KG1 (cell line): ENCODE measurements at regions not wholly inside any gene's neighbourhood (a gene's known extent, or its start where the extent isn't known, plus 50 kb on each side); places are given as distances from the start of the nearest gene placed in this dataset.

Experiments used
- DNase-seq: peaks from one replicate; lab custom pipeline; 2025; lab: John Stamatoyannopoulos, UW

DNA sequence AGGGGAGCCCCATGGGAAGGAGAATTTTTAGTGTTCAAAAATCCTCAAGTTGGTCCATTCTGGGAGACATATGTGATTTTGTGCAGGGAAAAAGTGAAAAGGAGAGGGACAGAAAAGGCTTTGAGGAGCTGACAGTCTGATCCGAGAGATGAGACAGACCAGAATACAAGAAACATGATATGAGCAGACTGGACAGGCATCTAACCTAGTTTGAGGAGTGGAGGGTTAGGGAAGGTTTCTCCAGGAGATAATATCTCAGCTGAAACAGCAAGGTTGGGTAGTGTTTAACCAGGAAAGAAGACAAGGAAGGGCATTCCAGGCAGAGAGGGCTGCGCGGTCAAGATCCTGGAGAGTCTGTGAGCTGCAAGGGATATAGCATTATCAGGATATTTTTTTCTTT is 101.4 kb upstream of the NCAM1 start:
- DNase-seq = no peak

DNA sequence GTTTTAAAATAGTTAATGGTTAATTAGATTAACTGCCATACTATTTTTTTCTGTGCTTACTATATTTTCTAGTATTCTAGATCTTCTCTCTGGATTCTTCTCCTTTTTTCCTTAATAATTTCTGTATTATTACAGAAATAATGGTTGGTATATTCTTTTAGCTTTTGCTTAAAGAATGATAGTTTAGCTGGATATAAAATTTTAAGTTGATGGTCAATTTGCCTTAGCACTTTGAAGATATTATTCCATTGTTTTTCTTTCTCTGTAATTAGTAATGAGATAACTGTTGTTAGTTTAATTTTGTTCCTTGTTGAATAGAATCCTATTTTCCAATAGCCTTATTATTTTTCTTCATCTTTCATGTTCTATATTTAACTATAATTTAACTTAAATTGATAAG is 99.9 kb upstream of the NCAM1 start:
- DNase-seq = no peak

DNA sequence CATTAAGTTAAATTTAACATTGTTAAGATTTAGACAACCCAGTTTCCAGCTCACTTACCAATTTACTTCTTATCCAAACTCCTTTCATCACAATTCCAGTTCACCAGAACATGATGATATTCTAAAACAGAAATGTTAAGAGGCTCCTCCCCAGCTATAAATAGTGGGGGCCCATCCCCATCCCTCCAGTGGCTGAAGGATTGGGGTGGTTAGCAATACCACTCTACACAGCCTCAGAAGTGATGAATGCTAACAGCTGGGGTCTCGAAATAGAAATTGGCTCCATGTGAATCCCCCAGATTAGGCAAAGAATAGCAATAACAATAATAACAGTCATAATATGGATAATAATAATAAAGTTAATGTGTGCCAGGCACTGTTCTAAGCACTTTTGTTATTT is 97.9 kb upstream of the NCAM1 start:
- DNase-seq = no peak

DNA sequence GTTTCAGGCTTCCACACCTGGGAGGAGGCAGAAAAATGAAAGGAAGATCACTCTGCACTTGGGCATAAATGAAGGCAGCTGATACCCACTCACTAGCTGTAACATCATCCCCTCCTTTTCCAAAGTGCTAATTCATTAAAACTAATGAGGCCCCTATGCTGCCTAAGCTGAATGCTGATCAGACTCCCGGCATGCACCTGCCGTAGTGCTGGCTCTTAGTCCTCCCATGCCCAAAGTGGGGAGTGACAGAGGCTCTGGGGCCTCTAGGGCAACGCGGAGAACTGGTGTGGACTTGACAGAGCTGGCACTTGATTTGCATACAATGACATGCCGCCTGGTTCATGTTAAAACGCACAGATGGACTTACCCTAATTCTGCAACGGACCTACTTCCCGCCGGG is 96.5 kb upstream of the NCAM1 start:
- no peak for DNase-seq

DNA sequence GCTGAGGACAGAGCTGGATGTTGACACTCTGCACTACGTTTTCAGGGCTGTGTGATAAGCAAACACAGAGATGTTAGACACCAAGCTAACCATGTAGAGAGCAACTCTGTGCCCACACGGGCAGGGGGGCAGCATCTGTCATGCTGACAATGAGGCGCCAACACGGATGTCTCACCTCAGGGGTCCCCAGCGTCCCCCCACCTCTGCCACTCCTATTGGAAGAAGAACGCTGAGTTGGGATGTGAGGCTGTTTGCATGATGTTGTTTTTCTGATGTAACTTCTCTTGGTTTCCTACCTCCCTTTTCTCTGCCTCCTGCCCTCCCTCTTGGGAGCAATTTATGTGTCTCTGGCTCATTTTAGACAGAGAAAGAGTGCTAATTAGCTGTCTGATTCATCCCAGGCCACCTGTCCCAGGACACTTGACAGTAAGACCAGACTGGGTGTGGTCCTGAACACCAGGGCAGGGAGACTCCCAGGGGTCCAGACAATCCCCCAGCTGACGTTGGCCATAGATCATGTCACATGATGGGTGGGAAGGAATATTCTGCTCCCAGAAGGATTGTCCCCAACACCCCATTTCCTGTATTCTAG is 89.2 kb upstream of the NCAM1 start:
- no peak for DNase-seq

DNA sequence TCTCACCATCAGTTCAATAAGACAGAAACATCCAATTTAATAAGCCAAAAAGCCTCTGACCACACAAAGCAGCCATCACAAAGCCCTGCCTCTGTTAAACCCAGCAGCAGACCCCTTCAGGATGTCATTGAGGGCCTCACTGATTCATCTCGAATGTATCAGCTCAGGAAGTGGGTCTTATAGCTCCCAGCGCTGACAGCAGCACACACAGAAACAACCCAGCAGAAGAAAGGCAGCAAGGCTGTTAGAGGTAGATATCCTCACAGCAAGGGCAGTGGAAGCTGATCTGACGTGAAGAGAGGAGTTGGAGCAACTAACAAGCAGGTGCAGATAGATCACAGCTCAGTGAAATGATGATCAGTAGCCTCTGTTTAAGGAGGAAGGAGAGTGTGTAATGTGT is 86.2 kb upstream of the NCAM1 start:
- DNase-seq = peak; percentile 56

DNA sequence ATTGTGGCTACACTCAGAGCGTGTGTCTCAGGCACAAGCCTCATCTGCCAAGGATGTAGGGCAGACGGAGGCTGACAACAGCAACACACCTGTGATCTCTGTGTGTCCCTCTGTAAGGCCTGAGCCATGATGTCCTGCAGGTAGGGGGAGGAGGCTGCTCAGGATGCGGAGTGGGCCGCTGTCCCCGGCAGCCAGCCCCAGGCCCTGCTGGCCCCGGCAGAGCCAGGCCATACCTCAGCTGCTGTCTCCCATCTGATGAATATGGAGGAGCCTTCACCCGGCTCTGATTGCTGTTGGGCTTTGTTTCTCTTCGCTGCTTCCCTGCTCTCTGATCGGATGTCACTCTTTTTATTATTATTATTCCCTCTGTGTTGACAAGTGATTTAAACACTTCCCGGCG is 83.6 kb upstream of the NCAM1 start:
- DNase-seq = no peak

DNA sequence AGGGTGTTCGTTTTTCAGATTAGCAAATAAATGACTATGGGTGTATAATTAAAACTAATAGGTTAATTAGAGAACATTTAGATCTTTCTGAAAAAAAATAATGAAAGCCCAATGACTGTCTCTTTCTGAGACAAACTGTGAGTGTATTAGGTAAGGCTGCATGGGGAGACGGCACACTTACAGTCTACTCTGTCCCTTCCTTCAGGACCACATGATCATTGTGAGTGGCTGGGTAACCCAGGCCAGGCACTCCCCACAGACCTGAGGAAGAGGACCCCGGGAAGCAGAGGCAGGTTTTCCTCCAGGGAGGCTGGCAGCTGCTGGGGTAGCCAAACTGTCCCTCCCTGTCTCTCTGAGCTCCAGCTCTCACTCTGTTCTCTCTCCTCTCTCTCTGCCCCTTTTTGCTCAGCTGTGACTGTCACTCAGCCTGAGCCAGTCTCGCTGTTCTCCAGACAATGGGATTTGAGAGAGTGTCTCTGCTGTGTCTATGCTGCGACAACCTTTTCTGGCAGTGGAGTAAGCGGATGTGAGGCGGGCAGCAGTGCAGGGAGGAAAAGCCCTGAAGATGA is 83.1 kb upstream of the NCAM1 start:
- DNase-seq = no peak

DNA sequence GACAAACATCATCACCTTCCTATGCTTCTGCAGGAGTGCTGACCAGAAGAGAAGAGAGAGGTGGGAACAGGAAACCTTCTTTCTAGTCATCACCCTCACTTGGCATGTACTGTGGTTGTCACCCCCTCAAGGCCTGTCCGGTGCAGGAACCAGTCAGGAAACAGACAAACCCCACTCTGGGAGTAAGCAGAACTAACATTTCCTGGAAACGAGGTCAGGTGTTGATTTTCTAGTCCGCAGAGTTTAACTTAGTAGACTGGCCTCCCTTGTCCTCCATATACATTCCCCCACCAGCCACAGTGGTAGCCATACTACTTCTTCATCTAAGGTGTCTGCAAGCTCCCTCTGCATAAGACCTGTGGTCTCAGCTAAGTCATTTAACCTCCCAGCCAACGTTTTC is 80.7 kb upstream of the NCAM1 start:
- peak; percentile 87 for DNase-seq

DNA sequence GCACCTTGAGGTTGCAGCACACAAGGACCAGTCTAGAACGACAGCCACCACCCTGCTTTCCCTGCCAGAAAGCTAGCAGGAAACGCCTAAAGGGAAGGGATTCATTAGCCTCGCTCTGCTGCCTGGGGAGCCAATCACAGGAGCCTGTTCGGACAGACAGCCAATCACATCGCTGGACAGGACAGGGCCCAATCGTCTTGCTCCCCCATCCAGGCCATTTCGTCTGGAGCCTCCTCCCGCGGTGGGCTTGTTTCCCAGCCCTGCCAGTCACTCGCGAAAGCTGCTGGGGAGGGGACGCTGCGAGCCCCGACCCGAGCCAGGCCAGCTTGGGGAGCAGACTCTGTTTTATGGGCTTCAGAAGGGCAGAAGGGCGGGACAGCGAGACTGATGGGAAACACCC is 79.8 kb upstream of the NCAM1 start:
- no peak for DNase-seq

DNA sequence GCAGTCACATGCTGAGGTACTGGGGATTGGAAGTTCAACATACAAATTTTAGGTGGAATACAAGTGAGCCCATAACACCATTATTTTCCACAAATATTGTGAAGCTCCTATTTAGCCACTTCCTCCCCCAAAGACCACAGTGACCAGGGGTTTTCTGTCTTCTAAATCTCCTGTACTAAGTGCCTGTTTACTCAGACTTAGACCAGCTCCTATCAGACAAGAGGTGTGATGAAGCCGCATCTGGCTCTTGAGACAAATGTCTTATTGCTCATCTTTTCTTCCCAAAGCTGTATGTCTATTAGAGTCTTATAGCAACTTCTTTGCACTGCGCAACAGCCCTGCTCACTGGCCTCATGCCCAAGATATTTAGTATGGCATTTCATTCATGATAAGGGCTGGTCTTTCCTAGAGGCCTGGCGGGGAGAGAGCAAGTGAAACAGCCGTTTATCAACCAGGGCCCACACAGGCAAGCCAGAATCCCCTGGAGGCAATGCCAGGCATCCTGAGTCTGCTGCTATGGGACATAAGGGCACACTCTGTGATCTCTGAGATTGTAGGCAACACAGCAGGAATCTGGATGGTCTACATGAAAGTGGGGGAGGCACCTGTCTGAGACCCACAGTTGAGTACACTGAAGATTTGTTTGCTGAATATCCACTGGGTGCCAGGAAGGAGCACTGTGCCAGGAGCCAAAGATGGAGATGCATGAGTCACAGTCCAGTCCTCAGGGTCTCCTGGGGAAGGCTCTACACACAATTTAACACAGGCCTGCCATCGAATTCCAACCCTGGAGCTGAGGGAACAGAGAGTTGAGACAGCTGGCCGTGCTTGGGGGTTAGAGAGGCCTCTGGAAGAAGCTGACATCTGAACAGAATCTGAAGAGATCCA is 78.5 kb upstream of the NCAM1 start:
- no peak for DNase-seq

DNA sequence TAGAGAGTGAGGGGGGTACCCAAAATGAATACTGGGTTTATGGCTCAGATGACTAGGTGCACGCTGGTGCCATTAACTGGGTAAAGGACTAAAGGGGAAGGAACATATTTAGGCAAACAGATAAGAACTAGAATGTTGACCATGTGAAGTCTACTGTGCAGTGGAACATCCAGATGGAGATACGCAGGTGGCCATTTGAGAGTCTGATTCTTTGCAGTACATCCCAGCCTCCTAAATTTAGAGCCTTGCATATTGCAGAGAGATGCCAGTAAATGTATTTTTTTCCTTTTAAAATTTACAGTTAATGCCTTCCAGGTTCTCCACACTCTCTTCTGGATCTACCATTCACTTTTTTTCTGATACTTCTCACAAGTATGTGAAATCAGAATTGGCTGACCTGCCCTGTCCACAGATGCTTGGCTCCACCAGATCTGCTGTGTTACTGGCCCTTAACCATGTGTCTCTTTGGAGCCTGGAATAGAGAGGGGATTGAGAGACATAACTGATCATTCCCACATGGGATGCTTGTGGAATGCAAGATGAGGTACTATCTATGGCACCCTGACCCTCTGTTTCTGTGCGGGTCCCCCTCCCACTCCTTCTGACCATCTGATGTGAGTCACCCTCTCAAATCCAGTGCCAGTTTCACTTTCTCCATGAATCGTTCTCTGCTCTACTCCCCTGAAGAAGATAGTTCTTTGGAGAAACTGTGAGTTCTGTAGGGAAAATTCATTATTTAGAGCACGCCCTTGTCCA is 77.0 kb upstream of the NCAM1 start:
- no peak for DNase-seq

DNA sequence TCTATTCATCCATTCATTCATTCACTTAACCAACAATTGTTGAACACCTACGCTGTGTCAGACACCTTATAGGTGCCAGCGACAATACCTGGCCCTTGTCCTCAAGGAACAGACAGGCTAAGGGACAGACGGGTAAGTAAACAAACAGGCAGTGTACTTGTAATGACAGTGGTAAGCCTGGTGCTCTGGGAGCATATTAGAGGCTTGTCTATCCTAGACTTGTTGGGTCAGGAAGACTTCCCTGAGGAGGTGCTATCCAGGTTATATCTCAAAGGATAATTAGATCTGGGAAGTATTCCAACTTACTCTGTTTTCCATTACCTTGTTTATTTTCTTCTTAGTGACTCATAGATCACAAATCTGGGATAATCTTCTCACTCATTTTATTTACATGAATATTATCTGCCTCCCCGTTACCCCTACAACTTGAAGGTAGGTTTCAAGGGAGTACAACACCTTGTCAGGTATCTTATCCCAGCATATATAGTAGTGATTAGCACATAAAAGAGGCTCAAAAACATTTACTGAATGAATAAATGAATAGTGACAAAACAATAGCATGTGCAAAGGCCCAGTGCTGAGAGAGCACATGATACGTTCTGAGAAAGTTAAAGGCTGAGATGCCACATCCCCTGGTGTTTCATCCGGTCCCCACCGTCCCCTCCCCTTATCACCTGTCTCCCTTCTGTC is 75.3 kb upstream of the NCAM1 start:
- no peak for DNase-seq

DNA sequence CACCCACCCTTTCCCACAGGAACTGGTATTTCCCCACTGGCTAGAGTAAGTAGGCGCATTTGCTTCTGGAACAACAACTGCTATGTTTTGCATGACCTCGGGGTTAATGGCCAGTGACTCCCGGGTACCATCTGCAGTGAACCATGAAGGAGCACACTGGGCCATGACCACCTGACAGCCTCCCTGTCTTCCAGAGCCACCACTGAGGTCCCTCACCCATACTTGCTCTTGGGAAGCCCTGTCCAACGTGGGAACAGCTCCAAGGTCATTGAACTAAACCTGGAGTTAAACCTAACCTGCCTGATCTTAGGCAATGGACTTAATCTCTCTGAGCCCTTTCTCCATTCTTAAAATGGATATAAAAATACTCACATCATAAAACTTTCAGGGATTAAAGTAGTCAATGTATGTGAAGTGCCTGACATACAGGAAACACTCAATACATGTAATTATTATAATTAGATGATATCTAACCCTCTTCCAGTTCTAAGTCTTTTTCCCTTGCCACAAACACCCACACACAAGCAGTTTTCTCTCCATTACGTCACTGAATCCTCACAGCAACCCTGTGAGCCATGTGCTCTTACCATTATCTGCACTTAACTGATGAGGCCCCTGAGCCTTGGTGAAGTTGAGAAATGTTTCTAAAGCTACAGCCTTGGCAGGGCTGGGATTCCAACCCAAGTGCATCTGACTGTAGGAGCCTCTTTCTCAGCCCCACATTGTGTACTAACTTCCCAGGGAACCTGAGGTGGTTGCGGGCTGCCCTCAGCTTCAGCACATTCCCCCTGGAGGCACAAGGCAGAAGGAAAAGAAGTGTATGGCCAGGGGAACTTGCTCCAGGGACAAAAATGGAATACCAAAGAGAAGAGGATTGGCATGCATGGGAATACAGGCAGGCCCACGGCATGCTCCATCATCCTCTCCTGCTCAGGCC is 74.5 kb upstream of the NCAM1 start:
- no peak for DNase-seq

DNA sequence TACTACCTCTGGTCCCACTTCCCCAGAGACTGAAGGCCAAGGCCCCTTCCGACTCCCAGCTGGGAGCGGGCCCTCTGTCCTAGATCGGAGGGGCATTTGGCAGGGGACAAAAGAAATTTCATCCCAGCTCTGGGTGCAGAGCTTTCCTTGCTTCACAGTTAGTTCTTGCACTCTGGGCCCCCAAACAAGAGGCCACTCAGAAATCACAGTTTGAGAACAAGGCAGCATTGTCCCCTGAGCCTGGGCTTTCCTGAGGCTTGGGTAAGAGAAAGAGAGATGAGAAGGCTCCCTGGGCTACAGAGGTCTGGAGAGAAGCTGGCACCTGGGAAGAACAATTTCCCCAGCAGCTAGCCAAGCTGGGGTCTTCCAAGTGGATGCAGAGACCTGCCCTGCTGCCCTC is 71.8 kb upstream of the NCAM1 start:
- no peak for DNase-seq

DNA sequence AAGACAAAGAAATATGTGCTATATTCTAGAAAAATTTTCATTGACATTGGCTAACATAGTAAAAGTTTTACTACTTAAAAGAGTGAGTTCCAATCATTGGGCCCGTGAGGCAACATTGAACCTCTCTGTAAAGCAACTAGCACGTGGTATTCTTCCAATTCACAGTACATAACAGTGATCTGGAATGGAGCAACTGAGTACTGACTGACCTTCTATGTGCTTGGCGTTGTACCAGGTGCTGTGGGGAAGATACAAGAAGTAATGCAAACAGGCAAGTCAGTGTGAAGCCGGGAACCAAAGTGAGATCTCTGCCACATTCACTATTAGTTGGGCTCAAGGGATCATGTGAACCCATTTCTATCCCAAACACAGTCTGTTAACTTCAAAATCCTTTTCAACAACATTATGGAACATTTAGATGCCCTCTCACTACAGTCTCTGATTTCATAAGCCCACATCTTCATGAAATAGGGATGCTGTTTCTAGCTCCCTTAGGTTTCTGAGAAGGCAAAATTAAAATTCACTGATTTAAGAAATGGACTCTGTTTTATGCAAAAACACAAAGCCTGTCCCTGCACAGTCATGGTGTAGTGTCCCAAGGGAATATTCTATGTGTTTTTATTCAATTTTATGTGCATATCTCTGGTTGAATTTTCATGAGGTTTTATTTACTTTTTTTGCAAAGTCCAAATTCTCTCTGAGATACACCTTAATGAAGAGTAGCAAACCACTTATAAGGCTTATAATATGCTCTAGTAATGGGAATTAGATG is 61.8 kb upstream of the NCAM1 start:
- DNase-seq = no peak

DNA sequence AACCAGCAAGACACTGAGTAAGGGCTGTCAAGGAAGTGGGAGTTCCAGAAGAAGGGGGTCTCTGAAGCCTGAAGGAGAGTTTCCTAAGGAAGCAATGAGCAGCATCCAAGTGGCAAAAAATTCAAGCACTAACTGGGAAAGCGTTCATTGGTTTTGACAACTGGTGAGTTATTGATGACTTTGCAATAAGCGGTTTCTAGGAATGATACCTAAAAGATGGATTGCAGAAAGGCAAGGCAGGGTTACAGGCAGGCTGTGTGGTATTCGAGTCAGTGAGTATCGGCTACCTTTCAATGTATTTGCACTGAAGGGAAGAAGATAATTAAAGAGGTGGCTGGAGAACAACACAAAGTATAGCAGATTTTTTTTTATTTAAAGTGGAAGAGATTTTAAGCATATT is 59.3 kb upstream of the NCAM1 start:
- no peak for DNase-seq

DNA sequence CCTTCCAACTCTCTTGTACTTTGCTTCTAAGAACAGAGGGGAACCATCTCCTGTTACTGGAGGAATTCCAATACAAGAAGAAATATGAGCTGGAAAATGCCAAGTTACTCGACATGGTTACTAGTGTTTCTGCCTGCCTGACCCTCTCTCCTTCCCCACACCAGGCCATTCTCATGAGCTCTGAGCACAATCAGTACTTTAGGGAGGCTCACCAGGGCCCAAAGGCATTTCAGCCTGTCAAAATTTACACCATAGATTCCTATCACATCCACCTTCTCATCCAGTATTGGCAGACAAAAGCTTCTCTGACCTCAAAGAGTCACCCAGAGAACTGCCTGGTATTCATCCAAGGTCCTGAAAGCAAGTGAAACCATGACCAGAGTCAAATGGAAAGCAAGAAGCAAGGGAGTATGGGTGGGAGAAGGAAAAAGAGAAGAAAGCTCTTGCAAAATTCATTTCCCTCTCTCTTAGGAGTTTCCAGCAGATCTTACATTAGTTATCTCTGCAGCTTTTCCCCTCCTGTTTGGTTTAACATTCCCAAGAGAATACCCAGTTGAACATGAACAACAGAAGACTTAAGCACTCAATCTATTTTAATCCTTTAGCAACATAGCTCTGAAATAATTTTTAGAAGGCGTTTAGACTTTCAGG is 58.7 kb upstream of the NCAM1 start:
- DNase-seq = no peak

DNA sequence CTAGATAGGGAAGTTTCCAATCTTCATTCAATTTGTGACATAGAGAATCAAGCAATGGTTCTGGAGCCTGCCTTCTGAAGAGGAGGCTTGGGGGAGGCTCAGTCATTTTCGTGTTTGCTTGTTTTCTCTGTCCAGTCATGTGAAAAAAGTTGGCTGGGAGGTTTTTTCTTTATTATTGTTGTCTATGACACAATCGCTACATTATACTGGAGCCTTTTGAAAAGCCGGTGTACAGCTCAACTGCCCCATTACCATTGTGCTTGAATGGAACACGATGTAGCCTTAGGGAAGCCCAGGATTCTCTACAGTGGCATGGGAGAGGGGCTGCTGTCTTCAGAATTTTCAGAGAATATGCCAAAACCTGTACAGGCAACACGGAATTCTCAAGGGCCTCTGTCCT is 57.9 kb upstream of the NCAM1 start:
- DNase-seq = no peak

DNA sequence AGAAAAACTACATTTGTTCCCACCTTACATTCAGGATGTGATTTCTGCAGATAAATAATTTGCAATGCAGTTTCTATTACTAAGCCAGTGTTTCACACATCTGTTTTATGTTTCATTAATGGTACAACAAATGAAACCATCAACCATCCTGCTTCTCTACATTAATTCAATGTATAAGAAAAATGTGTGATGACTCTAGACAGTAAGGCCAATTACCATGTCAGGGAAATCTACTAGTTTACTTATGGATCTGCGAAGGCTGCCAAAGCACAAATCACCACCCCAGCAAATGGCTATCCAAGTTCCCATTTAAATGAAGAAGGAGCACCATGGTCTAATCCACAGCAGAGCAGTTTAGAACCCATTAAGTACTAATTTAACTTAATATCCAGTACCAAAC is 50.1 kb upstream of the NCAM1 start:
- DNase-seq = no peak
